GM21367 (cell line): ENCODE measurements at regions not wholly inside any gene's neighbourhood (a gene's known extent, or its start where the extent isn't known, plus 50 kb on each side); places are given as distances from the start of the nearest gene placed in this dataset.
"Not testable (repeated sequence)": the region's sequence is repeated elsewhere in the genome, so short reads cannot be mapped to it uniquely, and the experiment has no call there.

ENCODE experiments used
- ATAC-seq: cut with Tn5 transposase; IDR thresholded peaks from one replicate; pipeline ENCODE4 v1.9.1; 2021; ENCODE audit not compliant: unreplicated experiment

- ATAC-seq, result no peak
These were observed 109.4 kb upstream of the CCN2 start for GRCh38 chr6:132060591-132060990.

- no peak for ATAC-seq
These were observed 107.8 kb upstream of the CCN2 start for GRCh38 chr6:132058975-132059374.

DNA sequence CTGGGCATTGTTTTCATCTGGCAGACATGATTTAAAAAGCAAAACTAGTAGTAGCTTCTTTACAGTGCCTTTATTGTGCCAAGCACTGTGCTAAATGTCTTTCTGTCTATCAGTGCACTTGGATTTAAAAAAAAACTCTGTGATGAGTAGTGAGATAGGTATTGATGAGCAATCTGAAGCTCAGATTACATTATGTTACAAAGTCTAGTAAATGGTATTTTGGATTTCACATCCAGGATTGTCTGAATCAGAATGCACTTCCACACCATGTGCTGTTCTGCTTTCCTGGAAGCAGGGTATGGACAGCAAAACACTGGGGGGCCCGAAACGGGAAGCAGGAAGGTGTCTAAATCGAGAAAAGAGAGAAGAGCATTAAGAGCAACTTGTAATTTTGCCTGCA is 103.4 kb upstream of the CCN2 start:
- no peak for ATAC-seq

DNA sequence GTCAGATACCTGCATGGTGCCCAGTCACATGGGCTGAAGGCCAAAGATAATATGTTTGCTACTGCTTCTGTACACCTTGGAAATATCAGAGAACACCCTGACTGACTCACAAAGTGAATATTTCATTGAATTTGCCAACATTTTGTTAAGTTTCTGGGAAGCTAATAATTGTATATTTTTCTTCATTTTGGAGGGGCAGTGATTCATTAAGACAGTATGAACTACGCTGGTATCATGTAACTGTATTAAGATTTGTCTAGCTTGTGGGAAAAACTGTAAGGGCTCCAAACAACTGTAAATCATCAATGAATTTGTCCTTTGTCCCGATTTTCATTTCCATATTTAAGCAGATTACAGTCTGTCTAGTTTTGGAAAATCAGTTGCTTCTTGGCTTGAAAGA is 102.3 kb upstream of the CCN2 start:
- no peak for ATAC-seq

DNA sequence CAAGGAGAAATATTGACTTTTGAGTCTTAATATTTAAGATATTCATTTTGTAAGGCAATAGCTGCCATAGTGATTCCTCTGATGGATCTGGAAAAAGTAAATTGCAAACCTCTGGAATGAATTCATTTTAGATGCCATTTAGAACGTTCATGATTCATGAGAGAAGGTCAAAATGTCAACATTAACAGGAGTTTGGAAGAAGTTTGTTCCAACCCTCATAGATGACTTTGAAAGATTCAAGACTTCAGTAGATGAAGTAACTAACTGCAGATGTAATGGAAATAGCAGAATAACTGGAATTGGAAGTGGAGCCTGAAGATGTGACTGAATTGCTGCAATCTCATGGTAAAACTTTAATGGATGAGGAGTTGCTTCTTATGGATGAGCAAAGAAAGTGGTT is 100.9 kb upstream of the CCN2 start:
- no peak for ATAC-seq

- ATAC-seq, result no peak
These were observed 94.7 kb upstream of the CCN2 start for GRCh38 chr6:132045877-132046276.

DNA sequence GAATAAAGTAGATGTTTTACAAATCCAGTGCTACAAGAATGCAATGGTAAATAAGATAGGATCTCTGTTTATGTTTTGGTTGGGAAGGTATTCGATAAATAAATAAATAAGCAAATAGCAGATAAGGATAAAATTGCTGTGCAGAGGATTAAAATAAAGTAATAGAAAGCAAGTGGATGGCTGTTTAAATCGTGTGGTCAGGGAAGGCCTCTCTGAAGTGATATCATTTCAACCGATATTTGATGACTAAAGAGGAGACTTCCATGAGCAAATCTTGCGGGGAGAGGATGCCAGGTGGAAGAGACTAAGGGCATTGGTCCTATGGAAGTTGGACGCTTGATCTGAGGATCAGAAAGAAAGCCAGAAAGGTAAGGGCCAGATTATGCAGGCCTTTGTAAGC is 92.0 kb upstream of the CCN2 start:
- ATAC-seq, result no peak

DNA sequence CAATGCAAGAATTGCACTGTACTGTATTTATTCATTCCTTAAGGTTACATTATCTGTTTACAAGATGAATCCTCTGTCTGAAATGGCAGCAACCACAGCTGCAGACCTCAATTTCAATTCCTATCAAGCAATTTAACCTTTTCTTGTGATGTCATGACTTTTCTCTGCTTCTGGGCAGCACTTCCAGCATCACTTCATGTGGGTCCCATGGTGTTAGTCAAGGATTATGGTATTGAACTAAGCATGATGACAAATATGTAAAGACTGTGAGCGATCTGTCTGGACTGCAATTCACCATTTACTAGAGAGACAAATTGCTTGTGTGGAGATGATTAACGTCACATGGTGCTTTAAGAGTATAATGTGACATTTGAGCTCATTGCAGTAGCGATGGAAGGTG is 90.5 kb upstream of the CCN2 start:
- ATAC-seq, result no peak

DNA sequence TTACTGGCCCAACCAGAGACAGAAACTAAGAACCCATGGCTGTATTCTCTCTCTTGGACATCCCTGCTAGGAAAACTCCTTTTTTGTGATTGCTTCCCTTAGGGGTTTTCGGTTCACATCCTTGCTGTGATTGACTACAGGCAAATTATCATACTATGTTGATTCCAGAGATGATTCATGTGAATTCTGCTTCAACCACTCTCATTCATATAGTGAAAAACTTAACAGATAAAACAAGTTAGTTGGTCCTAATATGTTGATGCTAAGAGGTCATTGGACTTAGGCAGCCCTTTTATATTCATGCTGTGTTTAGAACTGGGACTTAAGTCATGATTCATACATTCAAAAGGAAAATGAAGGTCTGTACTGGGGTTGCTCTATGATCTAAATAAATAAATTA is 76.9 kb upstream of the CCN2 start:
- no peak for ATAC-seq

DNA sequence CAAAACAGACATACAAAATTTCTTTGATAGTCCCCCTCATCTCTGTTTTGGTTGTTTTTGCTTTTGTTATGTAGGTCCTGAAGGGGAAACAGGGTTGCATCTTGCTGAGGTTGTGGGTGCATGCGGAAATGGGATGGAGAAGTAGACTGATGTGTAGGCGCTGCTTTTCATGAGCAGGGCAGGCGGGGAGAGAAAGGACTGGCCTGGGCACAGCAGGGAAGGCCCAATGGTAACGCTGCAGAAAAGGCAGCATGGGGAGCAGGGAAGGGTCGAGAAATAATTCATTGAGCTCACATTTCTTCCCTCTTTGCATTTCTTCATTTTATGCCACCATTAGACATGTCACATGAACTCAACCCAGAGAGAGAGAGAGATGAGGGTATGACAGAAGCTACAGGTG is 74.3 kb upstream of the CCN2 start:
- no peak for ATAC-seq

DNA sequence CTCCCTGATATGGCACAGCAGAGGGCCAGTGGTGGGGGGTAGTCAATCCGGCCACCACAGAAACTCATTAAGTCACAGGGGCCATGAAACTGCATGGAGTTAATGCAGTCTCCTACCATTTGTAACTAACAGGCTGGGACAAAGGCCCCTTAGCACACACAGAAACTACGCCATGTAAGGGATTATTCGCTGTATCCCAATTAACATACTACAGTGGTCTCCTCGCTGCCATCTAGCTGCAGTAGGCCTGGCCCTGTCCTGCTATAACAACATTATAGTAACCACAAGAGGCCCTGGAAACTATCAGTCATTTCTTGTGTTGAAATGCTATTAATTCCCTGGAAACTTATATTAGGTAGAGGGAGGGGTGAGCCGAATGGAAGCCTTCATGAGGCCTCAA is 72.3 kb upstream of the CCN2 start:
- ATAC-seq, result no peak

DNA sequence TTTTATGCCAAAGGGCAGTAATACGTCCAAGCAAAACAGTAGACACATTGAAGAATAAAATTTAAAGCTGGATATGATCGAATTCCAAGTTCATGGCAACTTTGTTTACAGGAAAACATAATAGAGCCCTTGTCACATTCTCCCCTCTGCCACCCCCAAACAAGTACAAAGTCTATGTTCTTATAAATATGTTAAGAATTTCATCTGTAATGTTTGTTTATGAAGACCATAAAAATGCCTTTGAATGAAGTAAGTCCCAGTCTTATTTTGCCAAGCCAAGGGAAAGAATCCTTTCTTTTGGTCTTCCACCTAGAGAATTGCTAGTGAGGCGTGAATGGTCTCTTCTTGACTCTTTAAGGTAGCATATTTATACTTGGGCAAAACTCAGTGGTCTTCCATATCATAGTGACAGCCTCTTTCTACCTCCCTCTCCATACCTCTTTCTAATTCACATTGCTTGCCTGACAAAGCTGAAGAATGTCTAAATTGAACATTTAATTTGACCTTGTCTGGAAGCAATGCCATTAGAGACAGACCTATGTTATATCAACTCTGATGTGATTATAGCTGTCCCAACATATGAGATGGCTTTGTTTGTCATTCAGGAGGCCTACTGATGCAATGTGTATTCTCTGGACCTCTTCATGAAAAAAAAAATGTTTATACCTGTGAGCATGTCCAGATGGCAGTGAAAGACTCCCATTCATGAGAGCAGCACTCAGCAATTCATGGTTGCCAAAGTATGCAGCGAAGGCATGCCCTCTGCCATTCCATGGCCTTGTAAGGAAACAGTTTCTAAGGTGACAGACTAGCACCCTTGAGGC is 70.6 kb upstream of the CCN2 start:
- no peak for ATAC-seq

GRCh38 chr6:132020918-132021317 is 69.7 kb upstream of the CCN2 start:
- not testable (repeated sequence) for ATAC-seq

GRCh38 chr6:132020138-132020581 is 69.0 kb upstream of the CCN2 start:
- ATAC-seq, result no peak

DNA sequence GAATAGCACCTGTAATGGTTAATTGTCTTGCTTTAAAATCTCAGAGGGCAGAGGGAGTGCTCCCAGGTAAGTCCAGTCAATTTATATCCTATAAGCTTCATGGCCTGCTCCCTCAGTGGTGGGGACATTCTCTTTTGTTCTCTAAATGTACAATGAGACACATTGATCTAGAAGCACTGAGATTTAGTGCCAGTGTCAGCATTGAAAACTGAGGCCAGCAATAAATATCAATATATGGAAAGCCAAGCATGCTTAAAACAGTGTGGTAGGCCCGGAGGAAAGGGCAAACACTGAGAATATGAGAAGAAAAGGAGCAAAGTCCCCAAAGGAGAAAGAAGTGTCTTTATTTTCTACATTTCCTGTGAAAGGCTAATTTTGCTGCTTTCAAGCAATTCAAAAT is 68.4 kb upstream of the CCN2 start:
- no peak for ATAC-seq

GRCh38 chr6:132017942-132018341 is 66.8 kb upstream of the CCN2 start:
- ATAC-seq, result no peak

- ATAC-seq, result no peak
These were observed 65.2 kb upstream of the CCN2 start for GRCh38 chr6:132016396-132016795.

GRCh38 chr6:132011582-132011981 is 60.4 kb upstream of the CCN2 start:
- ATAC-seq, result no peak

DNA sequence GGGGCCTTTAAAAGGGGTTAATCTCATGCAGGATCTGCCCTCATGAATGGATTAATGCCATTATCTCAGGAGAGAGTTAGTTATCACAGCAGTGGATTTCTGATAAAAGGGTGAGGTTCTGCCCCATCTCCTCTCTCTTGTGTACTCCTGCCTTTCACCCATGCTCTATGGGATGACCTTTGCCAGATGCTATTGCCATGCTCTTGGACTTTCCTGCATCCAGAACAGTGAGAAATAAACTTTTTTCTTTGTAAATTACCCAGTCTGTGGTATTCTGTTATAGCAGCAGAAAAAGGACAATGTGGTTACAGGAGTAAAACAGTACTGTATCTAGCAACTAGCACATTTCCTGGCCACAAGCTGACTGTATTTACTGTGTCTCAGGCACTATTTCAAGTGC is 58.0 kb upstream of the CCN2 start:
- no peak for ATAC-seq

DNA sequence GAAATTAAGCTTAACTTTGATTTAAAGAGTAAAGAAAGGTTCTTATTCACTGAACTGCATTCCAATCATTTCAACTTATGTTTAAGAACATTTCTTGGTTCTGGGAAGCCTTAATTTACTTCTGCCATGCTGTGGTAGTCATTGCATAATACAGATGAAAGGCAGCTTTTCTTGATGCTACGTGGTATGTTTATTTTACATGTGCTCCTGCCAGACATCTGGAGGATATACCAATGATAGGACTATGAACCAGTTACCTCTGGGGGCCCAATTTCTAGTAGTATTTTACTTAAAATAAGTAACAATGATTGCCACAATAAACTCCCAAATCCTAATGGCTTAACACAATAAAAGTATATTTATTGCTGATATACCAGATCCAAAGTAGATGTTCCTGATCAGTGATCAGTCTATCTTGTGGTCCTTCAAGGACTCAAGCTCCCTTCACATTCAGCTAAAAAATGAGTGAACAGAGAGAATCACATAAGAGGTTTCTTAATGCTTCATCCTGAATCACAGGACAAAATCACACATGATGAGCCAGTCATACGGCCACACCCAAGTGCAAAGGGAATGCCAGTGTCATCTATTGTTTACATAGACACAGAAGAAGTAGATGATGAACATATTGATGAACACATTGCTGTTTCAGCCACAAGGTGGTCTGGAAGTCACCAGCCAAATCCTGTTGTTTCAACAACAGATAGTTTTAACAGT is 56.5 kb upstream of the CCN2 start:
- ATAC-seq, result no peak

- ATAC-seq, result no peak
These were observed 54.0 kb upstream of the CCN2 start for GRCh38 chr6:132005178-132005577.

DNA sequence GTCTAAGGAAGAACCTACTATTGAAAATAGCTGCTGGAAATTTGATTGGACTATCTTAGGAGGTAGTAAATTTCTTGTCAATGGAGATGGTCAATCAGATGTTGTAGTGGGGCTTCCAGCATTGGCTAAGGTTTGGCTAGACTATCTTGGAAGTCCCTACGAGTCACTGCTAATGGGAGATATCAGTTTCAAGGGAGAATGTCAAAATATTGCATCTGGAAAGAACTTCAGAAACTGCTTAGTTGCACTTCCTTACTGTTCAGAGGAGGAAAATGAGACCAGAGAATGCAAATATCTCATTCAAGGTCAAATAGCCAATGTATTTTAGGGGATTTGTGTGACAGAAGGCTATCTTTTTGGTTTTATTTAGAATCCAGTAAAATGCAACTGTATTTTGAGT is 53.5 kb upstream of the CCN2 start:
- no peak for ATAC-seq
